HEK293T (cell line): ENCODE measurements at regions not wholly inside any gene's neighbourhood (a gene's known extent, or its start where the extent isn't known, plus 50 kb on each side); places are given as distances from the start of the nearest gene placed in this dataset.

ENCODE experiments used
- FOXK2 ChIP-seq: fragments of 450-650 bp; IDR thresholded peaks from 2 replicates; pipeline ENCODE4 v1.6.1; 2016; ENCODE audit warnings: mild to moderate bottlenecking
- FOXM1 ChIP-seq: fragments of 450-650 bp; IDR thresholded peaks from 2 replicates; pipeline ENCODE4 v1.6.1; 2017; ENCODE audit warnings: mild to moderate bottlenecking, borderline replicate concordance

GRCh38 chr2:107107351-107107750, 221.4 kb upstream of the ST6GAL2 start:
- TF ChIP-seq FOXK2 (no peak), FOXM1 (no peak)
